AG09319 (cell line): ENCODE measurements at regions not wholly inside any gene's neighbourhood (a gene's known extent, or its start where the extent isn't known, plus 50 kb on each side); places are given as distances from the start of the nearest gene placed in this dataset.

Experiments
- DNase-seq: peaks from one replicate; pipeline ENCODE4 v3.0.0-alpha.2; 2010; ENCODE audit warnings: low read depth; ENCODE audit errors: extremely low read depth
- TF ChIP-seq, protein P1 (sequence below): IDR thresholded peaks from 2 replicates; pipeline ENCODE4 v1.5.1; 2011; ENCODE audit warnings: low read depth, mild to moderate bottlenecking, inconsistent platforms, low read length, moderate library complexity

- no peak for DNase-seq
- TF ChIP-seq, protein P1, sequence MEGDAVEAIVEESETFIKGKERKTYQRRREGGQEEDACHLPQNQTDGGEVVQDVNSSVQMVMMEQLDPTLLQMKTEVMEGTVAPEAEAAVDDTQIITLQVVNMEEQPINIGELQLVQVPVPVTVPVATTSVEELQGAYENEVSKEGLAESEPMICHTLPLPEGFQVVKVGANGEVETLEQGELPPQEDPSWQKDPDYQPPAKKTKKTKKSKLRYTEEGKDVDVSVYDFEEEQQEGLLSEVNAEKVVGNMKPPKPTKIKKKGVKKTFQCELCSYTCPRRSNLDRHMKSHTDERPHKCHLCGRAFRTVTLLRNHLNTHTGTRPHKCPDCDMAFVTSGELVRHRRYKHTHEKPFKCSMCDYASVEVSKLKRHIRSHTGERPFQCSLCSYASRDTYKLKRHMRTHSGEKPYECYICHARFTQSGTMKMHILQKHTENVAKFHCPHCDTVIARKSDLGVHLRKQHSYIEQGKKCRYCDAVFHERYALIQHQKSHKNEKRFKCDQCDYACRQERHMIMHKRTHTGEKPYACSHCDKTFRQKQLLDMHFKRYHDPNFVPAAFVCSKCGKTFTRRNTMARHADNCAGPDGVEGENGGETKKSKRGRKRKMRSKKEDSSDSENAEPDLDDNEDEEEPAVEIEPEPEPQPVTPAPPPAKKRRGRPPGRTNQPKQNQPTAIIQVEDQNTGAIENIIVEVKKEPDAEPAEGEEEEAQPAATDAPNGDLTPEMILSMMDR: no peak
Observed at GRCh38 chr1:90457985-90458384, 259.1 kb downstream of the BARHL2 start.

DNA sequence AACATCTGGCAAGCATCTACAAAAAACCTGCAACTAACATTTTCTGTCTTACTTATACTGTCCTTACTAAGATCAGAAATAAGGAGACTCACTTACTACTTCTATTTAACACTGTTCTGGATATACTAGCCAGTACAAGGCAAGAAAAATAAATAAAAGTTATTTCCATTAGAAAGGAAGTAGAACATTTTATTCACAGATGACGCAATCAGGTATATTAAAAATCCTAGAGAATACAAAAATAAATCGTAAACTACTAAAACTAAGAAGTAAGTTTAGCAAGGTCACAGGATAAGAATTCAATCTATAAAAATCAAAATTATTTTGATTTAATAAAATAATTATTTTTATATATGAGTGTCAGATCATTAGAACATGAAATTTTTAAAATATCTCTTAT lies 264.6 kb downstream of the BARHL2 start:
- no peak for DNase-seq

GRCh38 chr1:90443354-90443753 lies 273.7 kb downstream of the BARHL2 start:
- TF ChIP-seq, protein P1: no peak
- DNase-seq: no peak

More for the DNA sequence above, 264.6 kb downstream of the BARHL2 start:
- TF ChIP-seq, protein P1: no peak

DNA sequence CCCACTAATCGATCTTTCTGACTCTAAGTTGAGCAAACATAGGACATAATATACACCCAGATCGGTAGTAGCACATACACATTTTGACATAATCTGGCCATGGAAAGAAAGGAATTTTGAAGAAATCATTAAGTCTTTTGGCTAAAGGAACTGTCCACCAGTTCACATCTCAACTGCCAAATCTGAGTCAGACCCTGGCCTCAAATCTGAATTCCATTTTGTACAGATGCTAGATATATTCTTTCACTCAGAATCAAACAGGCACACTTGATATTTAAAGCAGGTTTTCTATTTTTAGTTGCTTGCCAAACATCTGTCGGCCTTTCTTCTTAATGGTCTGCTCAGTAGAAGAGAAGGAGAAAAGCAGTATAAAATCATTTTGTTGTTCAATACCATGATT lies 281.8 kb downstream of the BARHL2 start:
- no peak for DNase-seq
- TF ChIP-seq, protein P1: no peak

DNA sequence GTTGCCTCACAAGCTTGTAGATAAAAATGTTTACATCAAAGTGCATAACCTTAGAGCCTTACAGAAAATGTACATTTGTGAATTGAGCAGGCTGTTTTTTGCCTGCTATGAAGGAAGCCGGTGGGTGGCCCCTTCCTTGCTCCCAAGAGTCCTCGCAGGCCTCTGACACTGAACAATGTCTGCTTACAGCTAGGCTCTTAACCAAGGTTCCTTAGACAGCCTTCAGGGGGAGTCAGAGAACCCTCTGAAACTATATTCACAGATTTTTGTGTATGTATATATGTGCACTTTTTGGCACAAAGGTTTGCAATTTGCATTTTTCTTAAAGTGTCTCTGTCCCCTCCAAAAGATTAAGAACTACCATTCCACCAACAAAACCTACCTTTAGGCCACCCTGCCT lies 282.6 kb downstream of the BARHL2 start:
- DNase-seq: no peak
- TF ChIP-seq, protein P1: no peak

GRCh38 chr1:90417126-90417525 lies 300.0 kb downstream of the BARHL2 start:
- DNase-seq: no peak
- TF ChIP-seq, protein P1: no peak

DNA sequence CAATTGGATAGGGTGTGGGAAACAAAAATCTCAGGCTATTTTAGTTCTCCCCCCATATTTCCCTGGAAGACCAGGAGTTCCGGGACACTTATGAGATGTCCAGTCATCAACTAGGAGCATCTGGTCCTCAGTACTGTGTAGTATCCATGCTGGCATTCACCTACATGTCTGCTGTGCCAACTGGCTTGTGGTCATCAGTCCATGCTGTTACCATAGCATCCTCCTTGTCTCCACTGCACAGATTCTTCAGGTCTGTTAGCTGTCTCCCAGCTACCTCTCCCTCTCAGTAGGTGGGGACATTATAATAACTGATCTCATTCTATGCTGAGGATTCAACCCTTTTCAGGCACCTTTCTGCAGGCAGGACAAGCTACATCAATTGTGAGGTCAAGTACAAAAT lies 302.9 kb downstream of the BARHL2 start:
- no peak for DNase-seq
- TF ChIP-seq, protein P1: no peak
